GM19240 (cell line): ENCODE measurements at regions not wholly inside any gene's neighbourhood (a gene's known extent, or its start where the extent isn't known, plus 50 kb on each side); places are given as distances from the start of the nearest gene placed in this dataset.
"Not testable (repeated sequence)": the region's sequence is repeated elsewhere in the genome, so short reads cannot be mapped to it uniquely, and the experiment has no call there.

Experiments used
- DNase-seq: peaks from one replicate; pipeline ENCODE4 v3.0.0; 2011; ENCODE audit warnings: low spot score; ENCODE audit not compliant: insufficient read length

- DNase-seq, result peak; percentile 75
Observed at GRCh38 chr7:66413379-66414114, 208.4 kb downstream of the TPST1 start.

GRCh38 chr7:66415659-66416265 lies 210.6 kb downstream of the TPST1 start:
- DNase-seq, result no peak

DNA sequence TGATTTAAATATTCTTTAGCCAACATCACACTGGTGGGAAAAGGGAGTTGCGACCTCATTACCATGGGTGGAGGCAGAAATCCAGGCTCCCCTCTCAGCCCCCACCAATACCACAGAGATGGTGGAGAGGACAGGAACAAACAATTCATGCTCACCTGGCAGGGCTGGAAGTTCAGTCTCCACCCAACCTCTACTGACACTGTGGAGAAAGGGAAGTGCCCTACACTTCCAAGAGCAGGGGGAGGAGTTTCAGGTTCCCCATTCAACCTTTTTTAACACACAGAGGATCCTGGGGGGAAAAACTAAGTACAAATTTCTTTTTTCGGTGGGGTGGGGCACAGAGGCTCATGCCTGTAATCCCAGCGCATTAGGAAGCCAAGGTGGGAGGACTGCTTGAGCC lies 210.1 kb upstream of the KCTD7 start:
- DNase-seq, result no peak

DNA sequence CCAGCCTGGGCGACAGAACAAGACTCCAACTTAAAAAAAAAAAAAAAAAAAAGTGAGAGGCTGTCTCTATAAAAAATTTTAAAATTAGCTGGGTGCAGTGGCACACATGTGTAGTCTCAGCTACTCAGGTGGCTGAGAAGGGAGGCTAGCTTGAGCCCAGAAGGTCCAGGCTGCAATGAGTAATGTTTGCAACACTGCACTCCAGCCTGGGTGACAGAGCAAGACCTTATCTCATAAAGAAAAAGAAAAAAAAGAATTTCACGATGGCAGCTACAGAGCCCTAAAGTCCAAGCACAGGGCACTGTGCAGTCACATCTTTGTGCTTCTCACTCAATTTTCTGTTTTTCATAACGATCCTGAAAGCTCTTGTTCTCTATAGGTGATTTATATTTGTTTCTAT lies 209.5 kb upstream of the KCTD7 start:
- no peak for DNase-seq

DNA sequence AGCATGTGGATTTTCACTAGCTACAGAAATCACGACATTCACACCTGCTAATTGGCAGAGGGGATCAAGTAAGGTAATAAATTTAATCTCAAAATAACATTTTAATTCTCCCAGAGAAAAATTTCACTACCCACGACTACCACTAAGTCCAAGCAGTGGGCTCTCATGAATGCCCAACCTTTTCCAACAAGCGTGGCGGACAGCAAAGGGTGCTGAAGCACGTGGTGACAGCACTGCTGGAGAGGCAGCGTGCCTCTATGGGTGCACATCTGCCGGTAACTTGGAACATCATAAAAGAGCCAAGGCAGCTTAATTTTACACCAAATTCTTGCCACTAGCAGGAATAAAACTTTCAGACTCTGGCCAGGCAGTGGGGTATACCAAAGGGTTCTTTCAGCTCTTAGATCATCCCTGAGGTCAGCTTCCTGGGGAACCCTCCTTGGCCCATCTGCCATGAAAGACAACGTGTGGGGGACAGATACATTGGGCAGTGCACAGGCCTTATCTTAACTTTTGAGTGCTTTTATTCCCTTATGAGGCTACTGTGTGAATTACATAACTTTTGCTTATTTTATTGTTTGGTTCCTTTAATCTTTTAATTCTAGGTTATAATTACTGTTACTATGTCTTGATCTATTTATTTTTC lies 206.7 kb upstream of the KCTD7 start:
- DNase-seq, result no peak

GRCh38 chr7:66423729-66424128 lies 205.0 kb upstream of the KCTD7 start:
- no peak for DNase-seq

DNA sequence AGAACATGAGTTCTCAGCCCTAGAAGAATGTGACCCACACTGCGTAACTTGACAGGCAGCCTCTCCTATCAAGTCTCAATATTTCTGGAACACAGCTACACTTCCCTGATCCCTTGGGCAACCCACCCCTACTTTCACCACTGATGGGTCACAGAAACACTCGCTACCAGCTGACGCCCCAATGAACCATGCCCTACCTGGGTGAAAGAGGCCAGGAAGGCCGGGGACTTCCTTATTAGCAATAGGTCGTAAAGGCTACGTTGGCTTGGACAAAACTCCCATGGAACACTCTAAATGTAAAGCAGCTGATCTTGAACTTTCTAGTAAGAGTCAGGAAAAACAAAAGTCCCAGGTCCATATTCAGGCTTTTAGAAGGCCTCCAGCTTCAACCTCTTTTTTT lies 202.3 kb upstream of the KCTD7 start:
- no peak for DNase-seq

DNA sequence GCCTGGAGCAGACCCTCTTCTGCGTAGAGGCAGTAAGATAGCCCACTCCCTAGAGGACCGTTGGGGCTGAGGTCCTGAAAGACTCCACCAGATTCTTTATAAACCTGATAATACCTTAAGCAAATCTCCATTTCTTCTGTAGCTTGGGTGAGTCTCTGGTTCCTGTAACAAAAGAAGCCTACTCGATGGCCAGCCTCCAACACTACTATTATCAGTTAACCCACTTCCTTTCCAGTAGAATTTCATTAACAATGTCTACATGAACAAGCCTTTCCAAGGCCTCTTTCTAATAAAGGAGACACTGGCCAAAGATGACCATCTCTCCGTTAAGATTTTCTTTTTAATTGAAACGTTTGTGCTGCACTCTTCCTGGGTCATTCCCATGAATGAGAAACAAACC lies 201.7 kb upstream of the KCTD7 start:
- DNase-seq, result no peak

GRCh38 chr7:66427956-66428355 lies 200.7 kb upstream of the KCTD7 start:
- DNase-seq, result no peak

- no peak for DNase-seq
Observed at GRCh38 chr7:66429498-66430163, 199.1 kb upstream of the KCTD7 start.

DNA sequence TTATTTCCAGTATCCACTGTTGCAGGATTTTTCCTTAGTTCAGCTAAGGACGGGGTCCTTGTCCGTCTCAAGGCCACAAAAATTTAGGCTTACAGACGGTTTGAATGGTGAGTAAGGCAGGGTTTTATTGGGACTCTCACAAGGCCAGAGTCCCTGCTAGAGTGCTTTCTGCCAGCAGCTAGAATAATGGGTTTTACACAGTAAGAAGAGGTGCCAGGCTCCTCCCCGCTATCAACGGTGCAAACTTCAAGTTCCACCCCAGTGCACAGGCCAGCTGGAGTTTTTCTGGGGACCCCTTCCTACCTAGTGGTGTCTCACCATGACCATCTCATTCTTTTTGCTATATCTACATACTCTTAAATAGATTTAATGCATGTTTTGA lies 198.5 kb upstream of the KCTD7 start:
- DNase-seq, result no peak

GRCh38 chr7:66438703-66439405 lies 189.8 kb upstream of the KCTD7 start:
- DNase-seq, result not testable (repeated sequence)

DNA sequence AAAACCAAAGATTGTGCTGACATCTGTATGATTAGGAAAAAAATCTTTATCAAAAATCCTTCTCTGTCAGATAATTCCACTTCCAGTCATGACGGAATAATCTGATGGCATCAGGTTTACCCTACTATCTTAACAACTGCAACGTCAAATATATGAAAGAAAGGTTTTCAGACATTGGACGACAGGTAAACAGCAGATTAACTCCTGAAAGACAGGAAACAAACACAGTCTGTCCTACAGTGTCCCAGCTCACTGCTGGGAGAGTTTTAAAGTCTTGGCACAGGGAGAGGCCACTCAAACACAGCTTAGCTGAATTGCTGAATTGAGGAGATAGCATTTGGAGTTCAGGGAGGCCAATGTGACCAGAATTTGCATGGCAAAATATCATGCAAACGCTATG lies 186.3 kb upstream of the KCTD7 start:
- no peak for DNase-seq

DNA sequence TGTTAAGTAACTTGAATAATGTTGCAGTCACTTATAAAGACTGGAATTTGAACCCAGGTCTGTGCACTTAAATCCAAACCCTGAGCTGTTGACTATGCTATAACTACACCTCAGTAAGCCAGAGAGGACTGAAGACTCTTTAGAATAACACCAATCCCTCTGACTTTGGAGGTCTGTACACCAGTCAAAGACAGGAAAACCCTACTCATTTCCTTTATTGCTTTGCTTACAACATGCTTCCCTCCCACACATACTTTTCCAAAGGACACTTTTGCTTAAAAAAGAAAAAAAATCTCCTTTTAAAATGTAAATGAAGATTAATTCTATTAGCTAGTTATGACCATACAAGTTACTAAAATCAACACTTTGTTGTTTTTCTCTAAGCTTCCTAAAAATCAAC lies 184.7 kb upstream of the KCTD7 start:
- DNase-seq, result no peak

DNA sequence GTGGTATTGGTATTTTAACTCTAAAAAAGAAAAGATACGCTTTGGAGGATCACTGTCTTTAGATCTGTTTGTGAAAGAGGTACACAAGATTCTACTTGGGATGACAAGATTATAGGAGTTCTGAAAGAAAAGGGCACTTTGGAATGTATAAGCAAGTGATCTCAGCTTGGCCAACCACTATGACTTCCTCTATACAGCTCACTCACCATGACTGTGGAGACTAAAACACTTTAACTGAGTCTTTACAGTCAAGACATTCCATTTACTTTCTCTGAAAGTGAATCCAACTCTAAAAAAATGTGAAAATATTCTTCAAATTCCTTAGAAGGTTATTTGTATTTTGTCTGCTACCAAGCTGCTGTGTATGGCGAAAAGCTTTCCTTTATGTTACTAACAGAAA lies 181.7 kb upstream of the KCTD7 start:
- DNase-seq, result not testable (repeated sequence)

- not testable (repeated sequence) for DNase-seq
Observed at GRCh38 chr7:66450814-66451213, 177.9 kb upstream of the KCTD7 start.

GRCh38 chr7:66451713-66452112 lies 177.0 kb upstream of the KCTD7 start:
- DNase-seq, result not testable (repeated sequence)

DNA sequence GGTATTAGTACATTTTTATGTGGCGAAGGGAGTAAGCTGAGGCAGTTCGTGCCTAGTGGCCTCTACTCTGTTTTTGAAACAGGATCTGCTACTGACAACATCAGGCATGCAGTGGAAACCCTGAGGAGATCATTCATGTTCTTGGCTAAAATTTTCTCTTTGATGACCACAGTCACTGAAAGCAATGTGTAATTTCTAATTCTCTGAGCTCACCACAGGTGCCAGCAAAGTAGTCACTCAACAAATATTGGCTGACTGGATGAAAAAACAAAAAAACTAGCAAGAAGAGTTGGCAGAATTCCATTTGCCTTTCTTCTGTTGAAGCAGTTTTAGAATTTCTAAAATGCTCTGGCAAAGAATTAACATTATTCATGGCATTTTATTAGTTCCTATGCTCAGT lies 176.5 kb upstream of the KCTD7 start:
- no peak for DNase-seq

DNA sequence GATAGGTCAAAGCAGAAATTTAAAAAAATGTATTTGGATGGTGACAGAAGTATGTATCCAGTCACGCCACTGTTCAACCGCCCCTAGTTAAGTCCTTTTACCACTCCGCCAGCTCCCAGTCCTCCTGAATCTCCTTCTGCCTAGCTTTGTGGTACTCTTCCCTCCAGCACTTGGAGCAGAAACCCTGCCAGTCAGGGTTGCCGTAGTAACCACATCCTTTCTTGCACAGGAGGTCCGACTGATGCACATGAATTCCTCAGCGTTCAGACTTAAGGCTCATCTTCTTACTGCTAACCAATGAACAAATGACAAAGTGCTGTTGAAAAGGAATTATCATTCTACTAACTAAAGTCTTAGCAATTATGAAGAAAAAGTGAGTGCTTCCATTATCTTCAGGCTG lies 175.3 kb upstream of the KCTD7 start:
- no peak for DNase-seq

- no peak for DNase-seq
Observed at GRCh38 chr7:66454600-66455225, 174.0 kb upstream of the KCTD7 start.

DNA sequence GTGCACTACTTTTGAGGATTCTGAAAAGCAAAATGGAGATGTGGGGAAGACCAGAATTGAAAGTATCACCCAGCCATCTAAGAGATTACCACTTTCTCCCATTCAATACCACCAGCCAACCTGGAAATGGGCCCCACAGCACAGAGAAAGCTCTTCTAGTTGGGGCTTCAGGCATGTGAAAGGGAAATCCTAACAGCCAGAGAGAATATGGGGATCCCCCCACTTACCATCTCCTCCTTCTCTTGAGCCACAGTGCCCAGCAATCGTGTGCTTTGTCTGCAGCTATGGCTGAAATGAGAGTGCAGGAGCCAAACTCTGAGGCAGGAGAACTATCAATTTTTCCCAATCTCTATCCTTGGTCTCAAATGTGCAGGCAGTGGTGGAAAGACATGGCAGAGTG lies 173.2 kb upstream of the KCTD7 start:
- DNase-seq, result not testable (repeated sequence)
